HepG2 (cell line): ENCODE measurements at regions not wholly inside any gene's neighbourhood (a gene's known extent, or its start where the extent isn't known, plus 50 kb on each side); places are given as distances from the start of the nearest gene placed in this dataset.

ENCODE experiments used
- ATAC-seq: fragments of 200-7000 bp; cut with Tn5 transposase; 3 replicates; pipeline ENCODE4 v1.9.1; 2020; ENCODE audit warnings: mild to moderate bottlenecking, moderate library complexity
- BruUV-seq: library from RNA; stranded (reverse); fragments of 400-500 nt; replicated peaks from 2 replicates; lab custom pipeline; 2021; lab: Mats Ljungman, UMichigan
- CTCF ChIA-PET: fragments of 300-600 bp; formaldehyde crosslinking; extraction: SDS; loops from one replicate; lab custom pipeline; 2021; ENCODE audit warnings: low total read pairs, inconsistent platforms, low intra/inter-chr PET ratio; lab: Yijun Ruan, JAX
- POLR2A ChIA-PET: fragments of 350-600 bp; sonication (Branson Sonifier 250); formaldehyde crosslinking; loops from one replicate; lab custom pipeline; 2020; ENCODE audit warnings: antibody characterized with exemption, inconsistent platforms; lab: Yijun Ruan, JAX
- DNase-seq: peaks from one replicate; pipeline ENCODE4 v3.0.0-alpha.2; 2015; ENCODE audit warnings: low spot score
- FAIRE-seq: peaks from 3 replicates; lab custom pipeline; 2011; peaks lifted over from hg19 to GRCh38; lab: Jason Lieb, UNC
- H2AFZ ChIP-seq: one replicate; pipeline ENCODE4 v1.6.1; 2011; ENCODE audit warnings: low read length, inconsistent platforms
- H3K27ac ChIP-seq: fragments of 300-600 bp; 3 replicates; pipeline ENCODE4 v1.8.0; 2011; ENCODE audit warnings: mixed run types, mild to moderate bottlenecking, mixed read lengths, low read length, inconsistent platforms; ENCODE audit not compliant: insufficient read depth; ENCODE audit errors: extremely low read length
- H3K27me3 ChIP-seq, 2 experiments: fragments of 200-600 bp in 1 of 2; 2 replicates in 1 of 2; 3 replicates in 1 of 2; pipeline versions ENCODE4 v1.6.0 to v1.8.0; 2011; ENCODE audit warnings: low read length in 2 of 2, mild to moderate bottlenecking in 2 of 2, moderate library complexity in 2 of 2, inconsistent platforms in 1 of 2; ENCODE audit not compliant: insufficient read depth in 2 of 2, control insufficient read depth in 1 of 2
- H3K36me3 ChIP-seq, 2 experiments: fragments of 200-600 bp in 1 of 2; replicated peaks in 1 of 2; 2 replicates in 1 of 2; 3 replicates in 1 of 2; pipeline versions ENCODE4 v1.5.1 to v1.8.0; 2011; ENCODE audit warnings: low read length in 2 of 2, inconsistent platforms in 1 of 2; ENCODE audit not compliant: insufficient read depth in 2 of 2, control insufficient read depth in 1 of 2
- H3K4me1 ChIP-seq: 2 replicates; pipeline ENCODE4 v1.5.1; 2012; ENCODE audit warnings: low read length, inconsistent platforms; ENCODE audit not compliant: insufficient read depth
- H3K4me2 ChIP-seq: 2 replicates; pipeline ENCODE4 v1.6.0; 2011; ENCODE audit warnings: low read depth, low read length, inconsistent platforms
- H3K4me3 ChIP-seq, 3 experiments: fragments of 200-600 bp in 1 of 3; sonication (generic), shearing (Covaris generic) in 1 of 3; replicated peaks in 1 of 3; 2 replicates each; pipeline ENCODE4 v1.5.1; 2011 to 2016; ENCODE audit warnings: low read length in 3 of 3, inconsistent platforms in 2 of 3, low read depth in 2 of 3, mild to moderate bottlenecking in 2 of 3, control low read depth in 1 of 3, mixed read lengths in 1 of 3; ENCODE audit not compliant: insufficient read depth in 1 of 3
- H3K79me2 ChIP-seq: one replicate; pipeline ENCODE4 v1.6.1; 2011; ENCODE audit warnings: low read length, inconsistent platforms; ENCODE audit not compliant: insufficient read depth
- H3K9ac ChIP-seq: 2 replicates; pipeline ENCODE4 v1.6.0; 2011; ENCODE audit warnings: mild to moderate bottlenecking, low read depth, low read length, inconsistent platforms; ENCODE audit not compliant: insufficient read depth
- H3K9me3 ChIP-seq: 2 replicates; pipeline ENCODE4 v1.5.1; 2012; ENCODE audit warnings: mild to moderate bottlenecking, low read length
- H4K20me1 ChIP-seq: 2 replicates; pipeline ENCODE4 v1.6.0; 2011; ENCODE audit warnings: inconsistent platforms, mild to moderate bottlenecking, low read length, moderate library complexity; ENCODE audit not compliant: insufficient read depth
- MIXL1 ChIP-seq: IDR thresholded peaks from 2 replicates; pipeline ENCODE4 v1.6.1; 2016
- NFYC ChIP-seq: IDR thresholded peaks from 2 replicates; pipeline ENCODE4 v1.6.1; 2016; ENCODE audit warnings: missing genetic modification reagents, missing compliant biosample characterization
- PRDM10 ChIP-seq: sonication (generic); formaldehyde crosslinking; IDR thresholded peaks from 2 replicates; pipeline ENCODE4 v1.4.0; 2020; ENCODE audit warnings: low read depth, missing genetic modification reagents
- ZNF75D ChIP-seq: sonication (generic); formaldehyde crosslinking; IDR thresholded peaks from 2 replicates; pipeline ENCODE4 v1.8.1; 2023; ENCODE audit warnings: missing genetic modification reagents, mild to moderate bottlenecking, borderline replicate concordance
- ZNF780A ChIP-seq: sonication (generic); formaldehyde crosslinking; IDR thresholded peaks from 2 replicates; pipeline ENCODE4 v1.8.0; 2022; ENCODE audit warnings: mild to moderate bottlenecking, missing genetic modification reagents, moderate library complexity
- in situ Hi-C: cut with HindIII; loops from 2 replicates; pipeline ENCODE4 v1.10.0; 2017; ENCODE audit warnings: low pct_unique_long_range_greater_than_20kb; ENCODE audit not compliant: extremely low pct_ligation_motif_present
- intact Hi-C: fragments of 100-400 bp; cut with micrococcal nuclease; formaldehyde crosslinking; loops from one replicate; pipeline ENCODE4 v1.10.0; 2022; ENCODE audit not compliant: unreplicated experiment
- TF ChIP-seq, protein P1 (sequence below): sonication (generic); formaldehyde crosslinking; conservative IDR thresholded peaks from 2 replicates; pipeline ENCODE4 v1.4.0; 2020; ENCODE audit warnings: missing genetic modification reagents

GRCh38 chr3:69451594-69451993 is 65.7 kb upstream of the FRMD4B start:
- in situ Hi-C loops, result no loop called here
- no TSS peak for BruUV-seq

More at GRCh38 chr3:69451594-69451993, 65.7 kb upstream of the FRMD4B start:
- Histone ChIP-seq H3K27me3 (no peaks in the 10 kb centered on the region), H2AFZ (no peak overlapping the region), H3K27ac (no peak overlapping the region), H3K36me3 (no peaks in the 10 kb centered on the region), H3K9ac (no peak overlapping the region), H4K20me1 (no peaks in the 10 kb centered on the region), H3K4me3 (no peak overlapping the region), H3K4me1 (no peaks in the 10 kb centered on the region), H3K9me3 (no peaks in the 10 kb centered on the region), H3K4me2 (no peak overlapping the region), H3K79me2 (no peaks in the 10 kb centered on the region)
- ChIA-PET POLR2A (no interaction called here), CTCF (no interaction called here)
- DNase-seq, result no peak
- intact Hi-C loops, result loop anchor here (10.0 kb wide), 1 partner anchor 223 kb away; no protein-coding TSS in a partner anchor
- TF ChIP-seq, protein P1, sequence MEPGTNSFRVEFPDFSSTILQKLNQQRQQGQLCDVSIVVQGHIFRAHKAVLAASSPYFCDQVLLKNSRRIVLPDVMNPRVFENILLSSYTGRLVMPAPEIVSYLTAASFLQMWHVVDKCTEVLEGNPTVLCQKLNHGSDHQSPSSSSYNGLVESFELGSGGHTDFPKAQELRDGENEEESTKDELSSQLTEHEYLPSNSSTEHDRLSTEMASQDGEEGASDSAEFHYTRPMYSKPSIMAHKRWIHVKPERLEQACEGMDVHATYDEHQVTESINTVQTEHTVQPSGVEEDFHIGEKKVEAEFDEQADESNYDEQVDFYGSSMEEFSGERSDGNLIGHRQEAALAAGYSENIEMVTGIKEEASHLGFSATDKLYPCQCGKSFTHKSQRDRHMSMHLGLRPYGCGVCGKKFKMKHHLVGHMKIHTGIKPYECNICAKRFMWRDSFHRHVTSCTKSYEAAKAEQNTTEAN (CRISPR knock-in tag), result no peak
- TF ChIP-seq ZNF780A (CRISPR knock-in tag) (no peak), PRDM10 (CRISPR knock-in tag) (no peak), ZNF75D (CRISPR knock-in tag) (no peak), NFYC (no peak), MIXL1 (CRISPR knock-in tag) (no peak)
- FAIRE-seq, result no peak
- no peak for ATAC-seq
